DOHH2 (cell line): ENCODE measurements at regions not wholly inside any gene's neighbourhood (a gene's known extent, or its start where the extent isn't known, plus 50 kb on each side); places are given as distances from the start of the nearest gene placed in this dataset.

Experiments used
- EZH2phosphoT487 ChIP-seq: fragments of 200-600 bp; sonication (generic); IDR thresholded peaks from 2 replicates; pipeline ENCODE4 v1.6.1; 2017; ENCODE audit warnings: borderline replicate concordance, mild to moderate bottlenecking, antibody characterized with exemption, low read length, moderate library complexity, mixed read lengths
- TF ChIP-seq, protein P1 (sequence below): fragments of 200-600 bp; sonication (generic); IDR thresholded peaks from one replicate; pipeline ENCODE4 v1.5.1; 2014; ENCODE audit warnings: antibody characterized with exemption, mild to moderate bottlenecking, low read depth, low read length; ENCODE audit not compliant: poor library complexity, severe bottlenecking

DNA sequence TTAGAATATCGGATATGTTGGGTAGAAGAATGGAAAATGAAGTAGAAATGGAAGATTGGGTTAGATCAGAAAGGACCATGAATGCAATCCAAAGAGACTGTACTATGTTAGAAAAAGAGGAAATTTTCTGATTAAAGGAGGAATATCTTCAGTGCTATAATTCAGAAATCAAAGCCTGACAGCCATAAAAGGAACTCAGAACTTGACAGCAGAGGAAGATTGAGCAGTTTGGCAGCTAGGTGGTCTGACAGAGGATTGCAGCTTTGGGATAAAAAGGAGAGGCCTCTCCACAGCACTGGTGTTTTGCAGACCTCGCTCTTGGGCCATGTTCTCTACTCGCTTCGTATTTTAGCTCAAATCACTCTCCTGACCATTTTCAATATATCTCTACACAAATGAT lies 354.8 kb upstream of the SOX5 start:
- TF ChIP-seq, protein P1, sequence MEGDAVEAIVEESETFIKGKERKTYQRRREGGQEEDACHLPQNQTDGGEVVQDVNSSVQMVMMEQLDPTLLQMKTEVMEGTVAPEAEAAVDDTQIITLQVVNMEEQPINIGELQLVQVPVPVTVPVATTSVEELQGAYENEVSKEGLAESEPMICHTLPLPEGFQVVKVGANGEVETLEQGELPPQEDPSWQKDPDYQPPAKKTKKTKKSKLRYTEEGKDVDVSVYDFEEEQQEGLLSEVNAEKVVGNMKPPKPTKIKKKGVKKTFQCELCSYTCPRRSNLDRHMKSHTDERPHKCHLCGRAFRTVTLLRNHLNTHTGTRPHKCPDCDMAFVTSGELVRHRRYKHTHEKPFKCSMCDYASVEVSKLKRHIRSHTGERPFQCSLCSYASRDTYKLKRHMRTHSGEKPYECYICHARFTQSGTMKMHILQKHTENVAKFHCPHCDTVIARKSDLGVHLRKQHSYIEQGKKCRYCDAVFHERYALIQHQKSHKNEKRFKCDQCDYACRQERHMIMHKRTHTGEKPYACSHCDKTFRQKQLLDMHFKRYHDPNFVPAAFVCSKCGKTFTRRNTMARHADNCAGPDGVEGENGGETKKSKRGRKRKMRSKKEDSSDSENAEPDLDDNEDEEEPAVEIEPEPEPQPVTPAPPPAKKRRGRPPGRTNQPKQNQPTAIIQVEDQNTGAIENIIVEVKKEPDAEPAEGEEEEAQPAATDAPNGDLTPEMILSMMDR, result no peak
- TF ChIP-seq EZH2phosphoT487, result no peak
